ENCODE measurements at regions not wholly inside any gene's neighbourhood (a gene's known extent, or its start where the extent isn't known, plus 50 kb on each side); places are given as distances from the start of the nearest gene placed in this dataset.
"Not testable (repeated sequence)": the region's sequence is repeated elsewhere in the genome, so short reads cannot be mapped to it uniquely, and the experiment has no call there.

DNA sequence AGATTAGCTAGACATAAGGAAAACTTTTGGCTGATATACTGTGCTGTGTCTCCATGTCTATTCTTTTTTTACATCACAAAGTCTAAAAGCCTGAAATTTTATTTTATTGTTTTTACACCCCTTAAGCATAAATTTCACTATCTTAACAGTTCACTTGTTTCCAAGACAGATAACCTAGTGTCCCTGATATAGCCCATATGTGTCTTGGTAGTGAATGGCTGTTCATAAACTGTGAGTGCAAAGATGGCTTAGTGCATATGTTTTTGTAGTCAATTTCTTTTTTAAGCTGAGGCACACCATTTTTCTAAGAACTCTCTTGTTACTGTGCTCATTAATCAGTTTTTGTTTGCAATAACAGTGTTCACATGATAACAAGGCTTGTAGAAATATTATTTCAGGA is 381.1 kb downstream of the OXSM start:
- no peak overlapping the region for H3K4me3 ChIP-seq (ENCODE audit: low read length)
- no peak for TF ChIP-seq ZNF274 (IDR thresholded peaks at IDR 0.05; ENCODE audit: low read depth, low read length)

DNA sequence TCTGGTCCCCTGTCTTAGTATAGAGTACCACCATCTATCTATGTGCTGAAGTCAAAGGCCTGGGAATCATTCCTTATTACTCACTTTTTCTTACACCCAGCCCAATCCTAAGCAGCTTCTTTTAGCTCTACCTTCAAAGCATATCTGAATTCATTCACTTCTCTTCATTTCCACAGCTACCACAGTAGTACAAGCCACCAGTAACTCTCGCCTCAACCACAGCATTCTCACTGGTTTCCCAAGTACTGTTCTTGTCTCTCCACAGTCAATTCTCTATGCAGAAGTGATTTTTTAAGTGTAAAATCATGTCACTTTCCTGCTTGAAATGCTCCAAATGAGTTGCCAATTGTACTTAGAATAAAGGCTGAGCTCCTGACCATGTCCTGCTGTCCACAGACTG is 401.7 kb downstream of the OXSM start:
- H3K4me3 ChIP-seq (ENCODE audit: low read length), result no peak overlapping the region
- TF ChIP-seq ZNF274 (IDR thresholded peaks at IDR 0.05; ENCODE audit: low read depth, low read length), result no peak

DNA sequence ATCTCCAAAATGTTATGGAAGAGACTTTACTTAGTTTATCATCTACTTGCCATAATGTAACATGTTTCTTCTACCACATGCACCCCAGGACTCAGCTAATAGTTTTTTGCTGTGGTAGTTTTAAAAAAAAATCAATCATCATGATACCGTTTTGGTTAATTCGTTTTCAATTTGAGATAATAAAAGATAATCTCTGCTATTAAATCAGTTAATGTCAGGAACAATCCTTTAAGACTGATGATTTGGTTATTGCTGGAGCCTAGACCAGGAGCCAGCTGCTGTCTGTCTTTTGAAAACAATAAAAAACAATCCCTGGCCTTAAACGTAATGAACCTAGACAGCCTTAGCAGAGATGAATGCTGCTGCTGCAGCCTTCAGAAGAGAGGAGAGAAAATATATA is 403.7 kb downstream of the OXSM start:
- no peak for TF ChIP-seq ZNF274 (IDR thresholded peaks at IDR 0.05; ENCODE audit: low read depth, low read length)
- H3K4me3 ChIP-seq (ENCODE audit: low read length), result no peak overlapping the region

DNA sequence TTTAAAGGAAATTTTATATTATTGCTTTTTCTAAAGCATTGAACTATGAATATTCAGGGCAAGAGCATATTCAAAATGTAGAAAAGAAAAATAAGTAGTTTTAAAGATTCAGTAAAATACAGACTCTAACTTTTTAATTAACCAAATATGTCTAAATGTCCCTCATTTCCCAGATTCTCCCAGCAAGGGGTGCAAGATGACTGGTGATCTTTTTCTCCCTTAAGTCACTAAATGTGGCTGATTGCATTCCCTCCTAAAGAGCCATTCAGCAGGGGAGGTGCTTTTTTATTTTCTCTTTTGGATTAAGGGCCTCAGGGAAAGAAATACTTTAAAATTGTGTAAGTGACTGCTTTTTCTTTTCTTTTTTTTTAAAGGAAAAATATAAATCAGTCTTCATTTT is 406.9 kb downstream of the OXSM start:
- TF ChIP-seq ZNF274 (IDR thresholded peaks at IDR 0.05; ENCODE audit: low read depth, low read length), result no peak
- H3K4me3 ChIP-seq (ENCODE audit: low read length), result no peak overlapping the region

DNA sequence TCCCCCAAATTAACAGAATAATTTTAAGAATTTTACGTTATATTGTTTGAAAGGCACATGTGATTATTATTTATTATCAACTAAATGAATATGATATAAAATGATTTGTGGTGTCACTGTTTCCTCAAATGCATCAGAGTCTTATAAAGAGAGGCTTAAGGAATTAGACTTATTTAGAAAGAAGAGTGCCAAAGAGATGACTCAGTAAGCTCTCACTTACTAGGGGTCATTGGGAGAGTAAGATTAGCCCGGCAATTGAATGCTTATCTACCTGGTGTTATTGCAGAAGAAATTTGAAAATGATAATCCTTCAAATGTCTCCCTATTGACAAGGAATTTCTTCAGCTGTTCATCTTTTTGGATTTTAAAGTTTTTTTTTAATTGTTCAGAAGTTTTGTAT is 408.7 kb downstream of the OXSM start:
- no peak for TF ChIP-seq ZNF274 (IDR thresholded peaks at IDR 0.05; ENCODE audit: low read depth, low read length)
- H3K4me3 ChIP-seq (ENCODE audit: low read length), result no peak overlapping the region

DNA sequence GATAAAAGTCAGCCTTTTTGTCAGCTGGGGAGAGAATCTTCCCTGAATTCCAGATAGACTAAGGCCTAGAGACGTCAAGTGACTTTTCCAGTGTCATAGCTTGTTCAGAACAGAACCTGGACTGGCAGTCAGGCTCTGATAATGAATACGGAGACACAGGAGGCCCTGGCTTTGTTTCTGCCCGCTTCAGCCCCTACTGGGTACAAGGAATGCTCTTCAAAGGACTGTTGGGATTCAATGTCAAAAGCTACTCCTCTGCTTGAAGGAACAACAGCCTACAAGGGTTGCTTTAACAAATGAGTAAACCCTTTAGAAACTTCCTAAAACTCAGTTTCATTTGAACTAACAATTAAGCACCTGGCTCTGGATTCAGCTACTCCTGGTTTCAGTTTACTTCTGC is 412.3 kb downstream of the OXSM start:
- TF ChIP-seq ZNF274 (IDR thresholded peaks at IDR 0.05; ENCODE audit: low read depth, low read length), result no peak

DNA sequence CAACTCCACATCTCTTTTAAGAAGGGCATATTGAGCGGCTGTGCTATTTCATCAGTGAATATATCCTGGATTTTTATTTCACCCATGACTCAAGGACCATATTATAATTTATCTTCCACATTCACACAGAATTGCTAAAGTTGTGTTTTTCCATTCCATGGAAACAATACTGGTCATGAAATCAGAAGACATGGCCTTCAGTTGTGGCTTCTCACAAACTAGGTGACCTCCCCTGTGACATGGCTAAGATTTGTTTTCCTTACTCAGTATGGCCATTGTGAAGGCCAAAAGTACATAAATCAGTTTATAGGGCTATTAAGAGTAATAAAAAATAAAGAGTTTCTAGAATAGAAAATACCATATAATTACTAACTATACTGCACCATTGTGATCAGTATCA is 415.6 kb downstream of the OXSM start:
- no peak for TF ChIP-seq ZNF274 (IDR thresholded peaks at IDR 0.05; ENCODE audit: low read depth, low read length)
- no peak overlapping the region for H3K4me3 ChIP-seq (ENCODE audit: low read length)

More for the DNA sequence above, 412.3 kb downstream of the OXSM start:
- H3K4me3 ChIP-seq (ENCODE audit: low read length), result no peak overlapping the region

DNA sequence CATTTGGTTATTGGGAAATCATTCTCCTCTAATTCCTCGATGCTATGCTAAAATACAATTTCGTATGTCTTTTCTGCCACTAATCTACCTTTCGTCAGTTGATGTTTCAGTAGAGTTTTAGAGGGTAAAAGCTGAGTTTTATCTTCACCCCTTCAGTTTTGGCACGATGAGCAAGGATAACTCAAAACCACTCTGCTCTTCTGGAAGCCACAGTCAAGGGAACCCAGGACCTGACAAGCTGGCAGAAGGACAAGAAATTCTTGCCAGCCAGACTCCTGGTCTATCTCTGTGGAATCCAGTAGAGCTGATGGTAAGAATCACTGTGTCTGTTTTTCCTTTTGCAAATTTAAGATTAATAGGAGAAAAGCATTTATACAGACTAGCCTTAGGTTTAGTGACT is 414.4 kb upstream of the LRRC3B start:
- no peak overlapping the region for H3K4me3 ChIP-seq (ENCODE audit: low read length)
- TF ChIP-seq ZNF274 (IDR thresholded peaks at IDR 0.05; ENCODE audit: low read depth, low read length), result no peak

DNA sequence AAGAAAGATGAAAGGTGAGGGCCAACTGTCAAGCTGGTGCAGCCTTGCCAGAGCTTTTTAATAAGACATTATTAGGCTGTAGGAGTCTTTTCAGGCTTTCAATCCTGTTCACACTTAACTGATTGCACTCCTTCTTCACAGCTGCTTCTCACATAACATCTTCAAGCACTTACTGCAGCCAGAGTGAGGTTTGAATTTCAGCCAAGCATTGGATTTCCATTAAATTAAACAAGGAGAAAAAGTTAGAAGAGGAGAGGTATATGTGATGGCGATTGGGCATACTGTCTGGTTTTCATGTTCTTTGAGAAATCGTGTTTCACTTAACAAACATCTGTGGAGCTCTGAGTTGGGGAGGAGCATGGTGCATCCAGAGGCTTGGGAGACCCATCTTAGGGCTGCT is 392.8 kb upstream of the LRRC3B start:
- TF ChIP-seq ZNF274 (IDR thresholded peaks at IDR 0.05; ENCODE audit: low read depth, low read length), result no peak
- no peak overlapping the region for H3K4me3 ChIP-seq (ENCODE audit: low read length)

DNA sequence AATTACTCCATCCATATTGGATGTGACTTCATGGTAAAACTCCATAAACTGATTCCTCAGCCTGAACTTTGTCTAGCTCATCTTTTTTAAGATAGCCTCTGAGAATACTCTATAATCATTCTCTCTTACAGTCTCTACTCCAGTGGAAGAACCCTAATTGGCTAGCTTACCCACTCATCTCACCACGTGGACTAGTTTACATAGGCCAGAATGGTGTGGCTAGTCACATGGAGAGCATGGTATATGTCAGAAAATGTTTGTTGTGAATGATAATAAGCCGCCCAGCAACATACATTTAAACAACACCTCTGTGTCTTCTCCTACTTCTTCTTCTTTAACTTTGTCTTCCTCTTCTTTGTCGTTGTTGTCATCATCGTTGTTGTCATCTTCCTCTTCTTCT is 389.2 kb upstream of the LRRC3B start:
- TF ChIP-seq ZNF274 (IDR thresholded peaks at IDR 0.05; ENCODE audit: low read depth, low read length), result no peak
- no peak overlapping the region for H3K4me3 ChIP-seq (ENCODE audit: low read length)

DNA sequence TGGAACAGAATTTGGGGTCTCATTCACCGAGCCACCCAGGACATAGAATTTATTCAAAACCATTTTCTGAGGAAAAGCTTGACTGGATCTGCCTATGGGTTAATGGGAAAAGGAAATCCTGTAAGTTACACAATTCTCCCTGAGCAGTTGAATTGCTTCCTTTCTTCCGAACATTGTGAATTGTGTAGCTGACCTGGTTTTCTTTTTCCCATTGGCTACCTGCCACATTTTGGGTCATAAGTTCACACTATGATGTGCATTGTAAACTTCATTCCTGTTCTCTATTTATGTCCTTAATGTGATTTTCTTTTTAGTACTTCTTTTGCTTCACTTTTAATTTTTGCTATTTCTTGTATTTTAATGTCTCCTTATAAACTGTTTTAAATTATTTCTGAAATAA is 386.0 kb upstream of the LRRC3B start:
- no peak overlapping the region for H3K4me3 ChIP-seq (ENCODE audit: low read length)
- no peak for TF ChIP-seq ZNF274 (IDR thresholded peaks at IDR 0.05; ENCODE audit: low read depth, low read length)

DNA sequence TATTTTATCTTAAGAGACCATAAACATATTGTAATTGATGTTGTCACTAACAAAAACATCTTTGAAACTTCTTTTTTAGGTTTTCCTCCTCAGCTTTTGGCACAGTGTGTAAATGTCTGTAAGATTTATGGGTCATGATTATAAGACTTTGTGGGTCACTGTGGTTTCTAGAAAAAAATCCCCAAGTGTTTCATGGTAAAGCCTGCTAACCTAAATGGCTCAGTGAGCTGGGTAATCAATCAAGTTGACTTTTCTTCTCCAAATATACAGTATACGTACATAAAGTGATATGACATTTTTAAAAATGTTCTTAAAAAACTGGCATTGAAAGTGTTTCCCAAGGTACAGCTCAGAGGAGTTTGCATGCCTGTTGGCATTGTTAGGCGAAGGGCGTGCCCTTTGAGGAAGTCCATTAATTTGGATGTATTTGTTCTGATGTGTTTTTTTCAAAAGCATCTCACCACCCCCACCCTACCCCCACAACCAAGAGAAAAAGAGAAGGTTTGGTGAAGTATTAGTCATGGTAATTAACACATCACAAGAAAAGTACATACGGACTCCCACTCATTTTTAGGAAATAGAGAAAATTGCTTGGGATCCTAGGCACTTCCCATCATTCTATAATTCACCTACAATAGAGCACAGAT is 385.4 kb upstream of the LRRC3B start:
- no peak overlapping the region for H3K4me3 ChIP-seq (ENCODE audit: low read length)
- TF ChIP-seq ZNF274 (IDR thresholded peaks at IDR 0.05; ENCODE audit: low read depth, low read length), result no peak

DNA sequence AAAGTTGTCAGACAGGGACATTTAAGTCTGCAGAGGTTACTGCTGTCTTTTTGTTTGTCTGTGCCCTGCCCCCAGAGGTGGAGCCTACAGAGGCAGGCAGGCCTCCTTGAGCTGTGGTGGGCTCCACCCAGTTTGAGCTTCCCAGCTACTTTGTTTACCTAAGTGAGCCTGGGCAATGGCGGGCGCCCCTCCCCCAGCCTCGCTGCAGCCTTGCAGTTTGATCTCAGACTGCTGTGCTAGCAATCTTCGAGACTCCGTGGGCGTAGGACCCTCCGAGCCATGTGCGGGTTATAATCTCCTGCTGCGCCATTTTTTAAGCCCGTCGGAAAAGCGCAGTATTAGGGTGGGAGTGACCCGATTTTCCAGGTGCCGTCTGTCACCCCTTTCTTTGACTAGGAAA is 378.0 kb upstream of the LRRC3B start:
- H3K4me3 ChIP-seq (ENCODE audit: low read length), result not testable (repeated sequence)

DNA sequence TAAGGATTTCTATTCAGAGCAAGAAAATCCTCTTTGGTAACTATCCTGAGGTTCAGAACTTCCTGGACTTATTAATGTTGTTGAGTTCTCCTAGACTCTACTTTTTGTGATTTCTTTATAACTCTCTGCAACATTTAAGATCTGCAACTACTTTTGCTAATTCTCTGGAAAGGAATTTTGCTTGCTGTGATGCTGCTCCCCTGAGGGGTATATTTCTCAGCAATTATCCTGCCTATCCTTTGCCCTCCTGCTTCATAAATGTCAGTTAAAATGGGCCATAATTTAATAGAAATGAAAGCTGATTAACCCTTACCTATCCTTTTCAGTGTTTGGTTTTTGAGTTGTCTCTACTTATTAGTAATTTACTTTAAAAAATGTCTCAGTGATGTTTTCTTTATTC is 377.3 kb upstream of the LRRC3B start:
- no peak overlapping the region for H3K4me3 ChIP-seq (ENCODE audit: low read length)
- TF ChIP-seq ZNF274 (IDR thresholded peaks at IDR 0.05; ENCODE audit: low read depth, low read length), result no peak

DNA sequence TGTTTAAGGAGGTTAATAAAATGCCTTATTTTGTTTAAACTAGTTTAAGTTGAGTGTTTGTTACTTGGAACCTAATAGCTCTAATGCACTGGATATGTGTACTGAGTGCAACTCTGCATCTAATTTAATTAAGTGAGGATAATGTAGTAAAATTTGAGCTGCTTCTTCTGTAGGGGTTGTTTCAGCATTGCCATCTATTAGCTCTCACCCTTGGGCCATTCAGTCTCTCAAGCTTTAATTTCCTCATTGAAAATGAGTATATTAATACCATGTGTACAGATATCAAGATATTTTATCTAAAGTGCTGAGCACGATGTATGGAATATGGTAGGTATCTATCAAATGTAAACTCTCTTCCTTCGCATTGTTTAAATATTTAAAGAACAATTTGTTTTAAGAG is 375.7 kb upstream of the LRRC3B start:
- TF ChIP-seq ZNF274 (IDR thresholded peaks at IDR 0.05; ENCODE audit: low read depth, low read length), result no peak

DNA sequence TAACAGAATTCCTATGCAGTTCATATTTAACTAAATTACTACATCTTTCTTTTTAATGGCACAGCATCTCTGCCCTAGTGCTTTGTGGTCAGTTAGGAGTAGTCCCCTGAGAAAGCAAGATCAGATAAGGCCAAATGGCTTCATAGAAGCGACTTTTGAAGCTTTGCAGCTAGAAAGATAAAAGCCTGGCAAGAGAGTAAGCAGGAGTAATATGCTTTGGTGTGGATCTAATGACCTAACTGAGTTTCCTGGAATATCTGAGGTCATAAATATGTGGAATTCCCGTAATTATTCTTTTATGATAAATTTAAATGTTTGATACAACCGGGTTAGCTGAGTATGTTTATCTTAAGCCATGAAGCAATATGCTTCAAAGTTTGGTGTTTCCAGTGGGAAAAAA is 374.9 kb upstream of the LRRC3B start:
- TF ChIP-seq ZNF274 (IDR thresholded peaks at IDR 0.05; ENCODE audit: low read depth, low read length), result no peak
- H3K4me3 ChIP-seq (ENCODE audit: low read length), result no peak overlapping the region

More for the DNA sequence above, 375.7 kb upstream of the LRRC3B start:
- H3K4me3 ChIP-seq (ENCODE audit: low read length), result no peak overlapping the region

All from GM08714 (cell line).